ENCODE measurements at regions not wholly inside any gene's neighbourhood (a gene's known extent, or its start where the extent isn't known, plus 50 kb on each side); places are given as distances from the start of the nearest gene placed in this dataset.

GRCh38 chr3:152620395-152620794, 214.5 kb upstream of the P2RY1 start:
- Mint-ChIP-seq H3K4me3 (no peak overlapping the region), H3K9me3 (no peaks in the 10 kb centered on the region), H3K27me3 (peaks cover 2% of the 10 kb centered on the region), H3K36me3 (no peaks in the 10 kb centered on the region), H3K4me1 (peaks cover 7% of the 10 kb centered on the region), H3K27ac (no peak overlapping the region)
- ATAC-seq (ENCODE audit: low read depth), result no peak
- no peak for DNase-seq (ENCODE audit: low spot score in 2 of 2)

GRCh38 chr3:152621006-152621868, 213.7 kb upstream of the P2RY1 start:
- H3K4me1 Mint-ChIP-seq, result peaks cover 7% of the 10 kb centered on the region
- no peak overlapping the region for H3K4me3 Mint-ChIP-seq
- DNase-seq (ENCODE audit: low spot score in 2 of 2) (no peak), ATAC-seq (ENCODE audit: low read depth) (no peak)
- H3K27ac Mint-ChIP-seq, result no peak overlapping the region
- H3K27me3 Mint-ChIP-seq, result peaks cover 2% of the 10 kb centered on the region
- H3K9me3 Mint-ChIP-seq, result no peaks in the 10 kb centered on the region
- H3K36me3 Mint-ChIP-seq, result no peaks in the 10 kb centered on the region

- DNase-seq (ENCODE audit: low spot score in 2 of 2) (no peak), ATAC-seq (ENCODE audit: low read depth) (no peak)
- no peaks in the 10 kb centered on the region for H3K9me3 Mint-ChIP-seq
- H3K4me3 Mint-ChIP-seq, result no peak overlapping the region
- H3K36me3 Mint-ChIP-seq, result no peaks in the 10 kb centered on the region
- no peak overlapping the region for H3K27ac Mint-ChIP-seq
- H3K4me1 Mint-ChIP-seq, result peaks cover 7% of the 10 kb centered on the region
- peaks cover 2% of the 10 kb centered on the region for H3K27me3 Mint-ChIP-seq
These were observed 212.7 kb upstream of the P2RY1 start for GRCh38 chr3:152621967-152622810.

GRCh38 chr3:152622811-152623167, 212.1 kb upstream of the P2RY1 start:
- DNase-seq (ENCODE audit: low spot score in 2 of 2) (no peak), ATAC-seq (ENCODE audit: low read depth) (no peak)
- Mint-ChIP-seq H3K9me3 (no peaks in the 10 kb centered on the region), H3K36me3 (no peaks in the 10 kb centered on the region), H3K27me3 (peaks cover 2% of the 10 kb centered on the region), H3K27ac (no peak overlapping the region), H3K4me3 (no peak overlapping the region), H3K4me1 (peaks cover 7% of the 10 kb centered on the region)

- Mint-ChIP-seq H3K27me3 (peaks cover 2% of the 10 kb centered on the region), H3K27ac (no peak overlapping the region), H3K36me3 (no peaks in the 10 kb centered on the region), H3K9me3 (no peaks in the 10 kb centered on the region), H3K4me1 (peaks cover 7% of the 10 kb centered on the region), H3K4me3 (no peak overlapping the region)
- no peak for DNase-seq (ENCODE audit: low spot score in 2 of 2)
- no peak for ATAC-seq (ENCODE audit: low read depth)
These were observed 211.5 kb upstream of the P2RY1 start for GRCh38 chr3:152623286-152623911.

GRCh38 chr3:152626226-152626625, 208.7 kb upstream of the P2RY1 start:
- Mint-ChIP-seq H3K4me3 (no peak overlapping the region), H3K9me3 (peaks cover 7% of the 10 kb centered on the region), H3K4me1 (peaks cover 2% of the 10 kb centered on the region), H3K27me3 (peaks cover 6% of the 10 kb centered on the region), H3K27ac (no peak overlapping the region), H3K36me3 (no peaks in the 10 kb centered on the region)
- DNase-seq (ENCODE audit: low spot score in 2 of 2) (no peak), ATAC-seq (ENCODE audit: low read depth) (no peak)

- Mint-ChIP-seq H3K9me3 (peaks cover 7% of the 10 kb centered on the region), H3K36me3 (peaks cover 2% of the 10 kb centered on the region), H3K4me1 (peaks cover 2% of the 10 kb centered on the region), H3K4me3 (no peak overlapping the region), H3K27me3 (peaks cover 7% of the 10 kb centered on the region), H3K27ac (no peak overlapping the region)
- no peak for DNase-seq (ENCODE audit: low spot score in 2 of 2)
- no peak for ATAC-seq (ENCODE audit: low read depth)
These were observed 206.4 kb upstream of the P2RY1 start for GRCh38 chr3:152628496-152628895.

GRCh38 chr3:152629363-152630122, 205.4 kb upstream of the P2RY1 start:
- Mint-ChIP-seq H3K27me3 (peaks cover 10% of the 10 kb centered on the region), H3K4me3 (no peak overlapping the region), H3K27ac (no peak overlapping the region), H3K4me1 (peaks cover 2% of the 10 kb centered on the region), H3K36me3 (peaks cover 2% of the 10 kb centered on the region), H3K9me3 (peaks cover 7% of the 10 kb centered on the region)
- no peak for DNase-seq (ENCODE audit: low spot score in 2 of 2)
- ATAC-seq (ENCODE audit: low read depth), result no peak

GRCh38 chr3:152635389-152635788, 199.5 kb upstream of the P2RY1 start:
- no peak for ATAC-seq (ENCODE audit: low read depth)

GRCh38 chr3:152636651-152637050, 198.3 kb upstream of the P2RY1 start:
- no peaks in the 10 kb centered on the region for H3K4me1 Mint-ChIP-seq
- no peak for ATAC-seq (ENCODE audit: low read depth)
- no peak overlapping the region for H3K4me3 Mint-ChIP-seq
- DNase-seq (ENCODE audit: low spot score in 2 of 2), result no peak
- peaks cover 9% of the 10 kb centered on the region for H3K27me3 Mint-ChIP-seq
- H3K9me3 Mint-ChIP-seq, result no peaks in the 10 kb centered on the region
- peaks cover 2% of the 10 kb centered on the region for H3K36me3 Mint-ChIP-seq
- no peak overlapping the region for H3K27ac Mint-ChIP-seq

More at GRCh38 chr3:152635389-152635788, 199.5 kb upstream of the P2RY1 start:
- no peaks in the 10 kb centered on the region for H3K4me1 Mint-ChIP-seq
- DNase-seq (ENCODE audit: low spot score in 2 of 2), result no peak
- peaks cover 2% of the 10 kb centered on the region for H3K9me3 Mint-ChIP-seq
- no peak overlapping the region for H3K4me3 Mint-ChIP-seq
- H3K27ac Mint-ChIP-seq, result no peak overlapping the region
- peaks cover 2% of the 10 kb centered on the region for H3K36me3 Mint-ChIP-seq
- H3K27me3 Mint-ChIP-seq, result peaks cover 11% of the 10 kb centered on the region

- no peaks in the 10 kb centered on the region for H3K4me1 Mint-ChIP-seq
These were observed 196.7 kb upstream of the P2RY1 start for GRCh38 chr3:152638214-152638613.

GRCh38 chr3:152638707-152639450, 196.1 kb upstream of the P2RY1 start:
- Mint-ChIP-seq H3K9me3 (peaks cover 1% of the 10 kb centered on the region), H3K36me3 (peaks cover 3% of the 10 kb centered on the region), H3K4me1 (no peaks in the 10 kb centered on the region), H3K4me3 (no peak overlapping the region), H3K27me3 (peaks cover 5% of the 10 kb centered on the region), H3K27ac (no peak overlapping the region)
- no peak for ATAC-seq (ENCODE audit: low read depth)
- no peak for DNase-seq (ENCODE audit: low spot score in 2 of 2)

More at GRCh38 chr3:152638214-152638613, 196.7 kb upstream of the P2RY1 start:
- no peak overlapping the region for H3K4me3 Mint-ChIP-seq
- no peaks in the 10 kb centered on the region for H3K9me3 Mint-ChIP-seq
- no peak overlapping the region for H3K27ac Mint-ChIP-seq
- peaks cover 2% of the 10 kb centered on the region for H3K36me3 Mint-ChIP-seq
- ATAC-seq (ENCODE audit: low read depth) (no peak), DNase-seq (ENCODE audit: low spot score in 2 of 2) (no peak)
- H3K27me3 Mint-ChIP-seq, result peaks cover 9% of the 10 kb centered on the region

GRCh38 chr3:152641198-152641597, 193.7 kb upstream of the P2RY1 start:
- peaks cover 8% of the 10 kb centered on the region for H3K27me3 Mint-ChIP-seq
- H3K9me3 Mint-ChIP-seq, result peaks cover 2% of the 10 kb centered on the region
- no peak for ATAC-seq (ENCODE audit: low read depth)
- H3K4me1 Mint-ChIP-seq, result no peaks in the 10 kb centered on the region
- H3K27ac Mint-ChIP-seq, result no peak overlapping the region
- peaks cover 3% of the 10 kb centered on the region for H3K36me3 Mint-ChIP-seq
- no peak overlapping the region for H3K4me3 Mint-ChIP-seq
- no peak for DNase-seq (ENCODE audit: low spot score in 2 of 2)

Data from memory B cell (primary cell).